NOMO-1 (cell line): ENCODE measurements at regions not wholly inside any gene's neighbourhood (a gene's known extent, or its start where the extent isn't known, plus 50 kb on each side); places are given as distances from the start of the nearest gene placed in this dataset.
A peak's percentile ranks its signal among the peaks of the same experiment; 100 is the strongest.

ENCODE experiments used
- DNase-seq, 2 experiments: peaks; one replicate each; lab custom pipeline; 2025; ENCODE audit not compliant: unreplicated experiment in 2 of 2; lab: John Stamatoyannopoulos, UW

- DNase-seq = peak; percentile 66 to 81
Observed at GRCh38 chr12:116400636-116401372, 123.3 kb upstream of the MED13L start.

DNA sequence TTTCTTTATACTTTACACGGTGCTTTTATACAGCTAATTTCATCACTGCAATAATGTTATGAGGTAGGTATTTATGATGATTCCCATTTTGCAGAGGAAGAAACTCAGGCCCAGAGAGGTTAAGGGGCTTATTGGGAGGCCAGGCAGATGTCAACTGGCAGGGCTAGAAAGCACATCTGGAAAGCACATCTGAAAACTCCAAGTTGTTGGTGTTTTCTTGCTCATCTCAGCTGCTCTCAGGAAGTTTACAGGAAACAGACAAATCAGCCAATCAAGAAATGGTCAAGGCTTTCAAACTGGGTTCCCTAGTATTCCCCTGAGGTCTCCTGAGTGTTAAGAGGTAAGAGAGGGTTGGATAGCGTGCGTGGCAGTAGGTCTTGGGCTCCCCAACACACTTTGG, 124.1 kb upstream of the MED13L start:
- no peak for DNase-seq

DNA sequence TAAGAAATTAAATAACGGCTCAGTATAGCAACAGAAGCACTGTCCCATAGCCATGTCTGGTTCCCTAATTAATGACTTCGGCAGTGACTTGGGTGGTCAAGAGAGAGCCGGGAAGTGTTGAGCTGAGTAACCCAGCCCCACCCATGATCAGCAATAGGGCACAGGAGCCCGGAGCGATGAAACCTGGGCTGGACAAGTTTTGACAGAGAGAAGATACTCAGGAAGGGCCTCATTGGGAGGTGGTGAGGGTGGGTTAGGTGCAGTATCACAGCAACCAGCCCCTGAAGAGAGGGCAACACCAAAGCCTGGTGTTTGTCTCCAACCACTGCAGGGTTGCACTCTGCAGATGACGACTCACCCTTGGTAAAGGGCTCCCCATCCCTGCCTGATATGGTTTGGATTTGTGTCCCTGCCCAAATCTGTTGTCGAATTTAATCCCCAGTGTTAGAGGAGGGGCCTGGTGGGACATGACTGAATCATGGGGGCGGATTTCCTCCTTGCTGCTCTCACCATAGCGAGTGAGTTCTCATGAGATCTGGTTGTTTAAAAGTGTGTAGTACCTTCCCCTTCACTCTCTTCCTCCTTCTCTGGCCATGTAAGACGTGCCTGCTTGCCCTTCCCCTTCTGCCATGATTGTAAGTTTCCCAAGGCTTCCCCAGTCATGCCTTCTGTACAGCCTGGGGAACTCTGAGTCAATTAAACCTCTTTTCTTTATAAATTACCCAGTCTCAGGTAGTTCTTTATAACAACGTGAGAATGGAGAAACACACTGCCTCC, 124.9 kb upstream of the MED13L start:
- DNase-seq = no peak

DNA sequence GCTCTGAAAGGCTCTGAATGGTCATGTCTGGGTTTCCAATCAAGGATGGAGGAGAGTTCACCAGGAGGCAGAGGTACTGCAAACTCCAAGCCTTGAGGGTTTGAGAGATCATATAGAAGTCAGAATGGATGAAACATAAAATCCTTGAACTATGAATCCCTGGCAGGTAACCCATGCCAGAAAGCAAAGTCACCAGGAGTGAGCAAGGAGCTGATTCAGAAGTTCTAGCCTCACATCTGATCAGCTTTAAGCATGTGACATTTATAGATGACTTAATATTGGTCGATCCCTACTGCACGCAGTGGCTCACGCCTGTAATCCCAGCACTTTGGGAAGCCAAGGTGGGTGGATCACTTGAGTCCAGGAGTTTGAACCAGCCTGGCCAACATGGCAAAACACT, 126.1 kb upstream of the MED13L start:
- DNase-seq = no peak

DNA sequence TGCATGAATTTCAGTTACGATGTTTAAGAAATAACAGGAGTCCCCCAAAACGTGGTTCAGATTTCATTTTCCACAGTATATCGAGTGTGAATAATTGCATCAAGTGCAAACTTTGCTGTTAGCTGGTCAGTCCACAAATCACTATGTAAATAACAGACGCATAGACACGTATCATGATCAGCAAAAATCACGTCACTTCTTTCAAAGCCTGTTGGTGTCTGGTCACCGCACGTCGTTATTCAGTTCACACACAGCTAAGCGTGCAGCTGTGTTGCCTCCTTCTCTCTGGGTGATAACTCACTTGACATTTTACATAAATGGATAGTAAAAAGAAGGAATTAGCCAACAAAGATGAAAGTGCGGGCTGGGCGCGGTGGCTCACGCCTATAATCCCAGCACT, 126.8 kb upstream of the MED13L start:
- DNase-seq = no peak

DNA sequence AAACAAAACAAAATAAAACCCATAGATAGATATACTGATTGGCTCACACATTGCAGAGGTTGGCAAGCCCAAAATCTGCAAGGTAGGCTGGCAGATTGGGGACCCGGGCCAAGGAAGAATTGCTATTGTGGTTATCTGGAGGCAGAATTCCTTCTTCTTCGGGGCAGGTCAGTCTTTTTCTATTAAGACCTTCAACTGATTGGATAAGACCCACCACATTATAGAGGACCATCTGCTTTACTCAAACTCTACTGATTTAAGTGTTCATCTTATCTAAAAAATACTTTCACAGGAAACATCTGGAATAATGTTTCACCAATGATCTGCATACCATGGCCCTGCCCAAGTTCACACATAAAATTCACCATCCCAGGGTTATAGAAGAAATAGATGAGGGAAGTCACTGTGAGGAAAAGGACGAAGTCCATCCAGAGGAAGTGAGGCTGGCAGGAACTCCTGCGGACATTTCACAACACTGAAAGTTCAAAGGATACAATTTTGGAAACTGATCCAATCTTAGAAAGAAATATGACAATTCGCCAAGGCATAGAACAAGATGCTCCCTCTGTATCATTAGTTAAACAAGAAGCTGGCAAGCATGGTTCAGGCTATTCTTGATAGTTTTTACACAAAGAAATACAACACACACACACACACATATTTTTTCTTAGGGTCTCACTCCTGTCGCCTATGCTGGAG, 127.6 kb upstream of the MED13L start:
- no peak for DNase-seq

- peak; percentile 77 to 82 for DNase-seq
Observed at GRCh38 chr12:116406529-116406928, 129.0 kb upstream of the MED13L start.

DNA sequence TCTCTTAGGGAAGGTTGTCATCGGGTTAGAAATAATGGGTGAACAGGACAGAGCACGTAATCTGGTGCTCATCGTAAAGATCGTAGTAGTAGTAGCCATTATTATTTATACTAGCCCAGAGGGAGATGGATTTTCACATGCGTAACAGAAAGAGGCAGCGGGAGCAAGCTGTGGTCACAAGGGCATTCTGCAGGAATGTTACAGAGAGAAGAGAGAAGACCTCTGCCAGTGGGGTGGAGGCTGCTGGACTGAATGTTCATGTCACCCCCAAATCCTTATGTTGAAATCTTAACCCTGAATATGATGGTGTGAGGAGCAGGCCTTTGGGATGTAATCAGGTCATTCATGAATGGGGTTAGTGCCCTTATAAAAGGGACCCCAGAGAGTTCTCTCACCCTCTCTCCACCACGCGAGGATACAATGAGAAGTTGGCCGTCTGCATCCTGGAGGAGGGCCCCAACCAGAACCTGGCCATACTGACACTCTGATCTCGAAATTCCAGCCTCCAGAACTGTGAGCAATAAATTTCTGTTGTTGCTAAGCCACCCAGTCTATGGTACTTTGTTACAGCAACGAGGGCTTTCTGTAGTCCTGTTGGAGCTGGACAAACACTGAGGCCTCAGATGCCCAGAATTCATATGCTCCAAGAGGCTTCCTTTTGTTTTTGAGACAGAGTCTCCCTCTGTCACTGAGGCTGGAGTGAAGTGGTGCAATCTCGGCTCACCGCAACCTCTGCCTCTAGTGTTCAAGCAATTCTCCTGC, 131.2 kb upstream of the MED13L start:
- DNase-seq = no peak

- no peak for DNase-seq
Observed at GRCh38 chr12:116411977-116412376, 134.5 kb upstream of the MED13L start.

DNA sequence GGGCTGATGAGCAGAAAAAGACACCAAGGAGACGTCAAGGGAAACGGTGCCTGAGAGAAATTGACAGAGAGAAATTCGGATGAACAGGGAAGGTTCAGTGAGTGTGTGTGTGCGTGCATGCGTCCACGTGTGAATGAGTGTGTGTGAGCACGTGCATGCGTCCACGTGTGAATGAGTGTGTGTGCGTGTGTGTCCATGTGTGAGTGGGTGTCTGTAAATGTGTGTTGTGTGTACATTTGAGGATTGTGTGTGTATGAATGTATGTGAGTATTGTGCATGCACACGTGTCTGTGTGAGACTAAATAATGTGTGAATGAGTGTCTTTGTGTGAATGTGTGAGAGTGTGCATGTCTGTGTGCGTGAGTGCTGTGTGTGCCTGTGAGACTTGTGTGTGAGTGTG, 137.4 kb upstream of the MED13L start:
- DNase-seq = no peak

- DNase-seq = no peak
Observed at GRCh38 chr12:116415408-116416108, 138.1 kb upstream of the MED13L start.

GRCh38 chr12:116416166-116416565, 138.7 kb upstream of the MED13L start:
- no peak for DNase-seq

GRCh38 chr12:116418551-116418950, 140.6 kb upstream of the MAP1LC3B2 start:
- DNase-seq = no peak

GRCh38 chr12:116420227-116420880, 138.8 kb upstream of the MAP1LC3B2 start:
- DNase-seq = no peak

- DNase-seq = no peak
Observed at GRCh38 chr12:116421785-116422538, 137.2 kb upstream of the MAP1LC3B2 start.

DNA sequence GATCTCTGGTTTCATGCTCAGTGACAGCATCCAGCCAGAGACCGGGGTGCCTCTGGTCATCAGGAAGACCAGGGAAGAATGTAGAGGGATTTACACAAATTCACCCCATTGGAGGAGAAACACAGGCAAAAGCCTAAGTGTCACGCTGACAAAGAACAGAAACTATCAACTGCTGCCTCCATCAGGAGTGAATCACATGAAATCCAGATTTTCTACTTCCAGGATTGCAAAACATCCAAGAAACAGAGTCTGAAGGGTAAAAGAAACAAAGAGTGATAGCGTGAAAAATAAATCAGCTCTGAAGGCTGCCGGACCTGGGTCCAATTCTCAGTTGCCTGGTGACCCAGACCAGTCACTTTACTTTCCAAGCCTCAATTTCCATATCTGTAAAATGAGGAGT, 136.1 kb upstream of the MAP1LC3B2 start:
- no peak for DNase-seq

DNA sequence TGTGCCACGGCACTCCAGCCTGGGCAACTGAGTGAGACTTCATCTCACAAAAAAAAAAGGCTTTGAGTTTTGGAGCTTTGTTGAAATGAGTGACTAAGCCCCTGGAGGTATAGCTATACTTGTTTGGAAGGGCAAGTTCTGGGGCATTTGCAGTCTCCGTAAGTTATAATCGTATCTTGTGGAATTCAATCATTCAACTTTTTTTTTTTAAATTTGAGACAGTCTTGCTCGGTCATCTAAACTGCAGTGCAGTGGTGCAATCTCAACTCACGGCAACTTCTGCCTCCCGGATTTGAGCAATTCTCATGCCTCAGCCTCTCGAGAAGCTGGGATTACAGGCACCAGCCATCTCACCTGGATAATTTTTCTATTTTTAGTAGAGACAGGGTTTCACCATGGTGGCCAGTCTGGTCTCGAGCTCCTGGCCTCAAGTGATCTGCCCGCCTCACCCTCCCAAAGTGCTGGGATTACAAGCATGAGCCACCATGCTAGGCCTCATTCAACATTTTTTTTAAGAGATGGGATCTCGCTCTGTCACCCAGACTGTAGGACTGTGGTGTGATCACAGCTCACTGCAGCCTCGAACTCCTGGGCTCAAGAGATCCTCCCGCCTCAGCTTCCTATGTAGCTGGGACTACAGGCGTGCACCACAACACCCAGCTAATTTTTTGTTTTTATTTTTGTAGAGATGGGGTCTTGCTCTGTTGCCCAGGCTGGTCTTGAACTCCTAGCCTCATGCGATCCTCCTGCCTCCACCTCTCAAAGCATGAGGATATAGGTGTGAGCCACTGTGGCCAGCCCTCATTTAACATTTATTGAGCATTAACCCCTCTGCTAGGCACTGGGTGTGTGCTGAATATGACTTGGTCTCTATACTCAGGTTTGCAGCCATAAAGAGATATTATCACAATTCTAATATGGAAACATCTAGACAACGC, 133.7 kb upstream of the MAP1LC3B2 start:
- DNase-seq = no peak
